ENCODE measurements at regions not wholly inside any gene's neighbourhood (a gene's known extent, or its start where the extent isn't known, plus 50 kb on each side); places are given as distances from the start of the nearest gene placed in this dataset.
"Not testable (repeated sequence)": the region's sequence is repeated elsewhere in the genome, so short reads cannot be mapped to it uniquely, and the experiment has no call there.

DNA sequence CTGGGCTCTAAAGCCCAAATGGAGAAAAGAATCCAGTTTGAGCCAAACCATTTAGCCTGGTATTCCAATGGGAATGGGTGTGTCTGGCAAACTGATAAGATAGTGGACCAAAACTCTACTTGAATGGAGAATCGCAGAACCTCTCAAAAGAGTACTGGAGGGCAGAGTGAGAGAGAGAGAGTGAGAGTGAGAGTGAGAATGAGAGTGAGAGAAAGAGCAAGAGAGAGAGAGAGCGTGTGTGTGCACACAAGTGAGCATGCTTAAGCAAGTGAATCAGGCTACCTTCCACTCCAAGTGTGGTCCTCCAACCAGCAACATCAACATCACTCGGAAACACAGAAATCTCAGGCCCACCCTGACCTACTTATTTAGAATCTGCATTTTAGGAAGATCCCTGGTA lies 58.8 kb downstream of the UQCRFS1 start:
- H3K9me3 ChIP-seq, result no peaks in the 10 kb centered on the region
- TF ChIP-seq, protein P1, sequence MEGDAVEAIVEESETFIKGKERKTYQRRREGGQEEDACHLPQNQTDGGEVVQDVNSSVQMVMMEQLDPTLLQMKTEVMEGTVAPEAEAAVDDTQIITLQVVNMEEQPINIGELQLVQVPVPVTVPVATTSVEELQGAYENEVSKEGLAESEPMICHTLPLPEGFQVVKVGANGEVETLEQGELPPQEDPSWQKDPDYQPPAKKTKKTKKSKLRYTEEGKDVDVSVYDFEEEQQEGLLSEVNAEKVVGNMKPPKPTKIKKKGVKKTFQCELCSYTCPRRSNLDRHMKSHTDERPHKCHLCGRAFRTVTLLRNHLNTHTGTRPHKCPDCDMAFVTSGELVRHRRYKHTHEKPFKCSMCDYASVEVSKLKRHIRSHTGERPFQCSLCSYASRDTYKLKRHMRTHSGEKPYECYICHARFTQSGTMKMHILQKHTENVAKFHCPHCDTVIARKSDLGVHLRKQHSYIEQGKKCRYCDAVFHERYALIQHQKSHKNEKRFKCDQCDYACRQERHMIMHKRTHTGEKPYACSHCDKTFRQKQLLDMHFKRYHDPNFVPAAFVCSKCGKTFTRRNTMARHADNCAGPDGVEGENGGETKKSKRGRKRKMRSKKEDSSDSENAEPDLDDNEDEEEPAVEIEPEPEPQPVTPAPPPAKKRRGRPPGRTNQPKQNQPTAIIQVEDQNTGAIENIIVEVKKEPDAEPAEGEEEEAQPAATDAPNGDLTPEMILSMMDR (IDR thresholded peaks at IDR 0.05), result no peak
- TF ChIP-seq POLR2A (IDR thresholded peaks at IDR 0.05) (no peak), POLR2AphosphoS5 (IDR thresholded peaks at IDR 0.05; ENCODE audit: insufficient read depth in 1 of 2, low read depth in 1 of 2) (no peak)
- intact Hi-C loops (cut with DNase I), result no loop called here

DNA sequence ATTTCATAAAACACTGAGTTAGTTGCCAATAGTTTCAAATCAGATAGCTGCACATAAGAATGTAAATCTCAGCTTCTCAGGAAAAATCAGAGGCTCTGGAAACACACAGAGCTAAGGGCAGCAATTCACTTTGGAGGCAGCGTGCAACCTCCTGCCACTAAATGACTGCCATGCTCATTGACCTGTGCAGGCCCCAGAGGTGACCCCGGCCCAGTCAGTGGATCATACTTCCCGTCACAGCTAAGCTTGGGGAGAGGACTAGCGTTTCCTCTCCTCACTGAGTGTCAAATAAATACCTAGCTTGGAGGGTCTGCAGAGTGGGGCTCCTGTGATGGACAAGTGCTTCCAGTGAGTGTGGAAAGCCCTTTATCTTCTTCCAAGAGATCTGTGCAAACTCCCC lies 67.2 kb downstream of the UQCRFS1 start:
- TF ChIP-seq POLR2AphosphoS5 (IDR thresholded peaks at IDR 0.05; ENCODE audit: insufficient read depth in 1 of 2, low read depth in 1 of 2), result no peak
- TF ChIP-seq, protein P1 (IDR thresholded peaks at IDR 0.05), result no peak
- no peak for TF ChIP-seq POLR2A (IDR thresholded peaks at IDR 0.05)
- intact Hi-C loops (cut with DNase I), result no loop called here
- no peaks in the 10 kb centered on the region for H3K4me1 ChIP-seq
- H3K4me3 ChIP-seq, result no peak overlapping the region
- H3K36me3 ChIP-seq, result no peaks in the 10 kb centered on the region
- no peaks in the 10 kb centered on the region for H3K27me3 ChIP-seq
- no peak for DNase-seq (ENCODE audit: extremely low spot score in 2 of 2)
- H3K27ac ChIP-seq, result no peak overlapping the region
- no peaks in the 10 kb centered on the region for H3K9me3 ChIP-seq

More for the DNA sequence above, 58.8 kb downstream of the UQCRFS1 start:
- H3K27me3 ChIP-seq, result no peaks in the 10 kb centered on the region
- no peak overlapping the region for H3K27ac ChIP-seq
- H3K4me3 ChIP-seq, result no peak overlapping the region
- no peaks in the 10 kb centered on the region for H3K4me1 ChIP-seq
- H3K36me3 ChIP-seq, result no peaks in the 10 kb centered on the region
- DNase-seq (ENCODE audit: extremely low spot score in 2 of 2), result no peak

DNA sequence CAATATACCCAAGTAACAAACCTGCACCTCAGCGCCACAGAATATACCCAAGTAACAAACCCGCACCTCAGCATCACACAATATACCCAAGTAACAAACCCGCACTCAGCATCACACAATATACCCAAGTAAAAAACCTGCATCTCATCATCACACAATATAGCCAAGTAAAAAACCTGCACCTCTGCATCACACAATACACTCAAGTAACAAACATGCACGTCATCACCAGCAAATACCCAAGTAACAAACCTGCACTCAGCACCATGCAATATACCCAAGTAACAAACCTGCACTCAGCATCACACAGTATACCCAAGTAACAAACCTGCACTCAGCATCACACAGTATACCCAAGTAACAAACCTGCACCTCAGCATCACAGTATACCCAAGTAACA lies 69.8 kb downstream of the UQCRFS1 start:
- H3K4me3 ChIP-seq, result no peak overlapping the region
- no peaks in the 10 kb centered on the region for H3K4me1 ChIP-seq
- TF ChIP-seq POLR2AphosphoS5 (IDR thresholded peaks at IDR 0.05; ENCODE audit: insufficient read depth in 1 of 2, low read depth in 1 of 2) (no peak), POLR2A (IDR thresholded peaks at IDR 0.05) (no peak)
- TF ChIP-seq, protein P1 (IDR thresholded peaks at IDR 0.05), result no peak
- H3K27ac ChIP-seq, result no peak overlapping the region
- H3K27me3 ChIP-seq, result no peaks in the 10 kb centered on the region
- no peaks in the 10 kb centered on the region for H3K36me3 ChIP-seq
- intact Hi-C loops (cut with DNase I), result no loop called here
- peaks cover 13% of the 10 kb centered on the region for H3K9me3 ChIP-seq
- no peak for DNase-seq (ENCODE audit: extremely low spot score in 2 of 2)

DNA sequence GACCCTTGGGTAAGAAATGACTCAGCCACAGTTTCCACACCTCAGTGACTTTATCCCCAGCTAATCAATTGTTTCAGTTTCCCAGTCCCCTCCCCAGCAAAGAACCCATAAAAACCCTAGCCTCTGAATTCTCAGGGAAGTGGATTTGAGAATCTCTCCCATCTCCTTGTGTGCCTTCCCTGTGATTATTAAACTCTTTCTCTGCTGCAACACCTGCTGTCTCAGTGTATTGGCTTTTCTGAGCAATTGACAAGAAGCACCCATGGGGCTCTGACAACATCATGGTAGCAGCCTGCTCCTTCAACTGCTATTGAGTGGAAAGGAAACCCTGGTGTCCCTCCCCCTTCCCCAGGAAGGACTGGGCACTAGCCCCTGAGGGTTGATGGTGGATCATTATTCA lies 73.7 kb downstream of the UQCRFS1 start:
- no peaks in the 10 kb centered on the region for H3K36me3 ChIP-seq
- no peak overlapping the region for H3K4me3 ChIP-seq
- H3K9me3 ChIP-seq, result peaks cover 13% of the 10 kb centered on the region
- intact Hi-C loops (cut with DNase I), result no loop called here
- H3K27ac ChIP-seq, result no peak overlapping the region
- no peaks in the 10 kb centered on the region for H3K27me3 ChIP-seq
- no peaks in the 10 kb centered on the region for H3K4me1 ChIP-seq
- TF ChIP-seq, protein P1 (IDR thresholded peaks at IDR 0.05), result no peak
- TF ChIP-seq POLR2AphosphoS5 (IDR thresholded peaks at IDR 0.05; ENCODE audit: insufficient read depth in 1 of 2, low read depth in 1 of 2), result no peak
- no peak for TF ChIP-seq POLR2A (IDR thresholded peaks at IDR 0.05)
- DNase-seq (ENCODE audit: extremely low spot score in 2 of 2), result no peak

DNA sequence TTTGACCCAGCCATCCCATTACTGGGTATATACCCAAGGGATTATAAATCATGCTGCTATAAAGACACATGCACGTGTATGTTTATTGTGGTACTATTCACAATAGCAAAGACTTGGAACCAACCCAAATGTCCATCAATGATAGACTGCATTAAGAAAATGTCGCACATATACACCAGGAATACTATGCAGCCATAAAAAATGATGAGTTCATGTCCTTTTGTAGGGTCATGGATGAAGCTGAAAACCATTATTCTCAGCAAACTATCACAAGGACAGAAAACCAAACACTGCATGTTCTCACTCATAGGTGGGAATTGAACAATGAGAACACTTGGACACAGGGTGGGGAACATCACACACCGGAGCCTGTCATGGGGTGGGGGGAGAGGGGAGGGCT lies 74.7 kb downstream of the UQCRFS1 start:
- H3K4me1 ChIP-seq; H3K27ac ChIP-seq; H3K27me3 ChIP-seq; H3K36me3 ChIP-seq; intact Hi-C loops (cut with DNase I); H3K4me3 ChIP-seq; DNase-seq (ENCODE audit: extremely low spot score in 2 of 2): not testable (repeated sequence)
- H3K9me3 ChIP-seq, result peaks cover 13% of the 10 kb centered on the region

DNA sequence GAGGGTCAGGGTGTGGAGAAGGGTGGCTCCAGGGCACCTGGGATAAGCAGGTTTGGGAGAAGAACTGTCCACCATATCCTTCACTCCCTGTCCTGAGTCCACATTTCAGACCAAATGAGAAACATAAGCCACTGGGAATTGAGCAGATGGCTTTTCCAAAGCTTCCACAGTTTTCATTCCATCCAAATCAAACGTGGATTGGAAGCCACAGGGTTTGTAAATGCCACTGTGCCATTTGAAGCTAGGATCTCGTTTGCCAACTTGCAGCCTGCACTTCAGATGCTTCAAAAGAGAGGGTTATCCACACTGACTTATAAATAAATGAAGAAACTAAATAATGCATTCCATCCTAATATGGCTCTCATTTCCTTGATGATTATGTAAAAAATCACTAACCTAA lies 81.5 kb downstream of the UQCRFS1 start:
- Histone ChIP-seq H3K4me1 (no peaks in the 10 kb centered on the region), H3K36me3 (no peaks in the 10 kb centered on the region), H3K27ac (no peak overlapping the region), H3K4me3 (no peak overlapping the region), H3K27me3 (no peaks in the 10 kb centered on the region), H3K9me3 (no peaks in the 10 kb centered on the region)
- DNase-seq (ENCODE audit: extremely low spot score in 2 of 2), result no peak
- intact Hi-C loops (cut with DNase I), result no loop called here
- TF ChIP-seq POLR2A (IDR thresholded peaks at IDR 0.05) (no peak), POLR2AphosphoS5 (IDR thresholded peaks at IDR 0.05; ENCODE audit: insufficient read depth in 1 of 2, low read depth in 1 of 2) (no peak)
- TF ChIP-seq, protein P1 (IDR thresholded peaks at IDR 0.05), result no peak

Data from vagina (tissue), 2 donors.